Mucosa of stomach (tissue), 1 donor: ENCODE measurements at regions not wholly inside any gene's neighbourhood (a gene's known extent, or its start where the extent isn't known, plus 50 kb on each side); places are given as distances from the start of the nearest gene placed in this dataset.
"Not testable (repeated sequence)": the region's sequence is repeated elsewhere in the genome, so short reads cannot be mapped to it uniquely, and the experiment has no call there.

Experiments
- H3K27me3 ChIP-seq: one replicate; pipeline ENCODE4 v1.7.0; 2013; ENCODE audit warnings: mild to moderate bottlenecking, low read length; ENCODE audit not compliant: control insufficient read depth, insufficient read depth
- H3K36me3 ChIP-seq: one replicate; pipeline ENCODE4 v1.7.0; 2013; ENCODE audit warnings: low read length; ENCODE audit not compliant: control insufficient read depth, insufficient read depth
- H3K4me1 ChIP-seq: one replicate; pipeline ENCODE4 v1.7.0; 2013; ENCODE audit warnings: mild to moderate bottlenecking, low read length; ENCODE audit not compliant: control insufficient read depth, insufficient read depth
- H3K4me3 ChIP-seq: one replicate; pipeline ENCODE4 v1.7.0; 2013; ENCODE audit warnings: low read length
- H3K9ac ChIP-seq: one replicate; pipeline ENCODE4 v1.7.0; 2013; ENCODE audit warnings: mild to moderate bottlenecking, low read length, moderate library complexity
- H3K9me3 ChIP-seq: one replicate; pipeline ENCODE4 v1.7.0; 2013; ENCODE audit warnings: mild to moderate bottlenecking, low read length, moderate library complexity; ENCODE audit not compliant: control insufficient read depth
- donor health status: Pancreatic carcinoma.

- Histone ChIP-seq H3K36me3 (no peaks in the 10 kb centered on the region), H3K9ac (no peak overlapping the region), H3K27me3 (no peaks in the 10 kb centered on the region), H3K9me3 (no peaks in the 10 kb centered on the region), H3K4me1 (no peaks in the 10 kb centered on the region), H3K4me3 (no peak overlapping the region)
Observed at GRCh38 chr5:25764733-25765132, 1120.0 kb upstream of the CDH10 start.

DNA sequence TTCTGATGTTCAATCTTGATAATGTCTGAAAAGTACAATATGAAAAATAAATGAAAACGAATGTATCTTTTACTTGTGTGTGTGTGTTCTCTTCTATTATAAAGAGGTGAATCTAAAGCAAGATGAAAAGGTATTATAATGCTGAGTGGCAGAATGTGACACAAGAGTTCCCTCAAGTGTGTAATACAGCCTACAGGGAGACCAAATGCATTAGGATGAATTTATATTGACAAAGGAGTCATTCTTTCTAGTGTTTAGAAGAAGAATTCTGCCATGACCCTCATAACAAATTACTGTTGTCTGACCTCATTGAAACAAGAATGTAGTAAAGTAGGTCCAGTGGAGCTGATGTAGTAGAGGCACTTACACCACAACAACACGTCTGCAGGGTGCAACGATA lies 1119.0 kb upstream of the CDH10 start:
- Histone ChIP-seq H3K36me3 (no peaks in the 10 kb centered on the region), H3K9ac (no peak overlapping the region)

GRCh38 chr5:25754895-25755294 lies 1110.1 kb upstream of the CDH10 start:
- Histone ChIP-seq H3K4me3 (no peak overlapping the region), H3K36me3 (no peaks in the 10 kb centered on the region), H3K9ac (no peak overlapping the region), H3K27me3 (no peaks in the 10 kb centered on the region), H3K4me1 (no peaks in the 10 kb centered on the region), H3K9me3 (no peaks in the 10 kb centered on the region)

More for the DNA sequence above, 1119.0 kb upstream of the CDH10 start:
- Histone ChIP-seq H3K4me1 (no peaks in the 10 kb centered on the region), H3K27me3 (no peaks in the 10 kb centered on the region), H3K4me3 (no peak overlapping the region), H3K9me3 (no peaks in the 10 kb centered on the region)

DNA sequence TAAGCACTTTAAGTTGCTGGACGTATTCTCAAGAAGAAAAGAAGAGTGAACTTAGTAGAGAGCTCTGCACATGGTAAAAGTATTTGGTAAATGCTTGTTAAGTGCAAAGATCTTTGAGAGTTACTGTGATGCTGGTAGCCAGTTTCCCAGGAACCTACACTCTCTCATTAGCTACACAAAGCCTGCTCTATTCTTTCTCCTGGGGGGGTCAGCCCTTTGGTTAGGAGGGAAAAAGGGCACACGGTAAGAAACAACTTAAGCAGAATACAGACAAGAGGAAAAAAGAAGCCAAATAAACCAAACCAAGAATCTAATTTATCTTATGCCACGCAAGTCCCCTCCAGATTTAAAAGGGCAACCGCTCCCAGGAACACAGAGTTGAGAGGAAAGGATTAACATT lies 1100.1 kb upstream of the CDH10 start:
- Histone ChIP-seq H3K4me1 (no peaks in the 10 kb centered on the region), H3K9ac (no peak overlapping the region), H3K9me3 (no peaks in the 10 kb centered on the region), H3K36me3 (no peaks in the 10 kb centered on the region), H3K4me3 (no peak overlapping the region), H3K27me3 (no peaks in the 10 kb centered on the region)

DNA sequence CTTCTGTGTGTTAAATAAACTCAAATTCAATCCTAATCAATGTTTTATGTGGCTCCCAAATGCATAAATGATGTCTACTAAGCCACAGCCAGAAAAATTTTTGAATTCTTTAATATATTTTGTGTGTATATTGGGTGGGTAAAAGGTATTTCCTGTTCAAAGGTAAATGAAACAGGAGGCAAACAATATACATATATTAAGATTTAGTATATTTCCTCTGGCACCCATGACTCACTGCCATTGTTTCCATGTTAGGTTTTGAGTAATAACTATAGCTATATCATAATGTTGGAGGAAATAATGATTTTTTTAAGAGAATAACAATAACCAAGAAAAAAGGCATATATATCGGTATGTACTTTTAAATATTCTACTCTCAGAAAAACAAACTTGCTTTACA lies 1071.9 kb upstream of the CDH10 start:
- Histone ChIP-seq H3K27me3 (no peaks in the 10 kb centered on the region), H3K9ac (no peak overlapping the region), H3K9me3 (no peaks in the 10 kb centered on the region), H3K4me1 (no peaks in the 10 kb centered on the region), H3K36me3 (no peaks in the 10 kb centered on the region), H3K4me3 (no peak overlapping the region)

DNA sequence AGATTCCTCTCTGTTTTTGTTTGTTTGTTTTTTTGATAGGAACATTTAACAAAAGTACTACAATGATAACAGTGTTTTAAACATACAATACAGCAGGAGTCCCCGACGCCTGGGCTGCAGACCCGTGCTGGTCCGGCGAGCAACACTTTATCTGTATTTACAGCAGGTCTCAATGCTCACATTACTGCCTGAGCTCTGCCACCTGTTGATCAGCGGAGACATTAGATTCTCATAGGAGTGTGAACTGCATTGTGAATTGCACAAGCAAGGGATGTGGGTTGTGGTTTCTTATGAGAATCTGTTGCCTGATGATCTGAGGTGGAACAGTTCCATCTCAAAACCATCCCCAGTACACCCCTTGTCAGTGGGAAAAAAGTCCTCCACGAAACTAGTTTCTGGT lies 1068.5 kb upstream of the CDH10 start:
- Histone ChIP-seq H3K4me3 (no peak overlapping the region), H3K9ac (no peak overlapping the region), H3K9me3 (no peaks in the 10 kb centered on the region), H3K4me1 (no peaks in the 10 kb centered on the region), H3K36me3 (no peaks in the 10 kb centered on the region), H3K27me3 (no peaks in the 10 kb centered on the region)

DNA sequence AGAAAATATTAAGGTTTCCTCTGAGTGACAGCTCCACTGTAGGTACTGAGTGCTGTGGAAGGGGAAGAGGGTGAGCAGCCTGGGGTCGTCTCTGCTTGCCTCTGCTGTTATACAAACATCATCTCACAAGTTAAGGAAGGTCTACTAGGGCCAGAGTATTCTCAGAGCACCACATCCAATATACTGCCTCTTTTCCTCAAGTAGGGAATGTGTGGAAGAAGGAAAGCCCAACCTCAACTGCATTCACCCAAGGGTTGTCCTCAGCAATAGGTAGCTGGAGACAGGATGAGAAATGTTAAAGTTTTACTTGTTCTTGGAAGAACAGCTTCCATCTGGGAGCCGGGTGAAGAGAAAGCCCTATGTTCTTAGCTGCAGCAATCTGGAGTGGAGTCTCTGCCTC lies 1062.3 kb upstream of the CDH10 start:
- Histone ChIP-seq H3K9me3 (no peaks in the 10 kb centered on the region), H3K4me1 (no peaks in the 10 kb centered on the region), H3K27me3 (no peaks in the 10 kb centered on the region), H3K36me3 (no peaks in the 10 kb centered on the region), H3K4me3 (no peak overlapping the region), H3K9ac (no peak overlapping the region)

- no peaks in the 10 kb centered on the region for H3K36me3 ChIP-seq
Observed at GRCh38 chr5:25701936-25702335, 1057.2 kb upstream of the CDH10 start.

GRCh38 chr5:25694801-25695200 lies 1050.0 kb upstream of the CDH10 start:
- Histone ChIP-seq H3K9ac (no peak overlapping the region), H3K27me3 (no peaks in the 10 kb centered on the region), H3K9me3 (no peaks in the 10 kb centered on the region), H3K4me3 (no peak overlapping the region), H3K36me3 (no peaks in the 10 kb centered on the region), H3K4me1 (no peaks in the 10 kb centered on the region)

More at GRCh38 chr5:25701936-25702335, 1057.2 kb upstream of the CDH10 start:
- H3K27me3 ChIP-seq = no peaks in the 10 kb centered on the region
- no peaks in the 10 kb centered on the region for H3K9me3 ChIP-seq
- no peak overlapping the region for H3K9ac ChIP-seq
- H3K4me3 ChIP-seq = no peak overlapping the region
- no peaks in the 10 kb centered on the region for H3K4me1 ChIP-seq

GRCh38 chr5:25688156-25688555 lies 1043.4 kb upstream of the CDH10 start:
- no peaks in the 10 kb centered on the region for H3K36me3 ChIP-seq
- H3K9me3 ChIP-seq = no peaks in the 10 kb centered on the region

DNA sequence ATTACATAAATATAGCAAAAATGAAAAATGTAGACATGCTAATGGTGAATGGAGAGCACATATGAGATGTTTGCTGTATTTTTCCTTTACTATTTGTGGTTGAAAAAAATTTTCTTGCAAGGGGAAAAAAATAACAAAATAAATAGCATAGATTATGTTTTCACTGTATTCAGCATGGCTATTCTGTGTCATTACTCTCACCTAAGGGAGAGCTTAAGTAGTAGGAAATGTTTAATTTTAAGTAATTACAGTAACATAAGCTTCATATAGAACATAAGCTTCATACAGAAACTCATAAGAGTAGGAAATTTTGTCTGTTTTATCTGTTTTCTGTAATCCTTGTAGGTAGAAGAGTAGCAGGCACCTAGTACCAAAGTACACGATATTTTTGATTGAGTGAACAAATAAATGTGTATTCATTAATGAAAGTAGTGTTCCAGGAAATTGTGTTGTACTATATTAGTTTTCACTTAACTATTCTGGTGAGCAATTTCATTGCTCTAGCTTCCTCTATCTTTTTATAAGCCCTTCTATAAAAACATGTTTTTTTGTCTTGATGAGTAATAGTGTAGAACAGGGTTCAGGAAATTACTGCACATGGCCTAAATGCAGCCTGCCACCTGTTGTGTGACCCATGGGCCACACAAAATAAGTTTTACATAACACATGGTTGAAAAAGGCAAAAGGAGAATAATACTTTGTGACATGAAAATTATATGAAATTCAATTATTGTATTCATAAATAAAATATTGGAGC lies 1025.0 kb upstream of the CDH10 start:
- Histone ChIP-seq H3K9me3 (no peaks in the 10 kb centered on the region), H3K36me3 (no peaks in the 10 kb centered on the region), H3K4me1 (no peaks in the 10 kb centered on the region), H3K4me3 (no peak overlapping the region), H3K27me3 (no peaks in the 10 kb centered on the region), H3K9ac (no peak overlapping the region)

More at GRCh38 chr5:25688156-25688555, 1043.4 kb upstream of the CDH10 start:
- H3K4me1 ChIP-seq = no peaks in the 10 kb centered on the region
- no peak overlapping the region for H3K9ac ChIP-seq
- H3K4me3 ChIP-seq = no peak overlapping the region
- no peaks in the 10 kb centered on the region for H3K27me3 ChIP-seq

DNA sequence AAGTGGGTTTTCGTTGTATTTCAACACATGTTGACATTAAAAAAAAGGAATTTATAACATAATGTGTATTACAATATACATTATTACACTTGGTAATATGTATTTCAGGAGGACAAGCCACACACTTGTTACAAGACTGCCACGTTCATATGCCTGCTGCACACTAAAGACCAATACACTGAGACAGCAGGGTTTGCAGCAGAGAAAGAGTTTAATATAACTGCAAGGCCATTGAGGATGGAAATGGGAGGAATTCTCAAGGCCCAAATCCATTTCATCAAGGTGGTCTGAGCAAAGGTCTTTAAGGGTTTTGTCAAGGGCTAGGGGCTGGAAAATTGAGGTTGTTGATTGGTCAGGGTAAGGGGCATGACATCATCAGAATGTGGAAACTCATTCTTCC lies 1017.8 kb upstream of the CDH10 start:
- Histone ChIP-seq H3K27me3 (no peaks in the 10 kb centered on the region), H3K36me3 (no peaks in the 10 kb centered on the region), H3K9ac (no peak overlapping the region), H3K4me1 (no peaks in the 10 kb centered on the region), H3K4me3 (no peak overlapping the region), H3K9me3 (no peaks in the 10 kb centered on the region)

GRCh38 chr5:25650316-25650715 lies 1005.5 kb upstream of the CDH10 start:
- not testable (repeated sequence) for H3K36me3 ChIP-seq, H3K9ac ChIP-seq, H3K4me1 ChIP-seq, H3K9me3 ChIP-seq, H3K27me3 ChIP-seq, H3K4me3 ChIP-seq
